ENCODE measurements at regions not wholly inside any gene's neighbourhood (a gene's known extent, or its start where the extent isn't known, plus 50 kb on each side); places are given as distances from the start of the nearest gene placed in this dataset.

DNA sequence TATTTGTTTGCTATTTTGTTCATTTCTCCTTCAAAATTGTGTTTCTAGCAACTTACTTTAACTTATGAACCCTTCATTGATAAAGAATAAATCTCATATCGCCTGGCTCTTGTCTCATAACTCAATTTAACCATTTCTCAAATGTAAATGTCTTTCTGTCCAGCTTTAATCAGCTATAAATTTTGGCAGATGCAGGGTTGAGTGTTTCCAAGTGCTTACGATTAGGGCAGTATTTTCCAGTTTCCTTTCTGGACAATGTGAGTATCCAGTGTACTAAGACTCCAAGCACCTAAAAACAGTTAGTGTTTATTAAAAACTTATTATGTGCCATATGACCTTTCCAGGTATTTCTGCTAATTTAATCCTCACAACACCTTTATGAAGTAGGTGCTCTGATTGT lies 218.6 kb upstream of the GK2 start:
- Histone ChIP-seq H3K4me3 (ENCODE audit: low read depth, low read length) (no peak overlapping the region), H3K4me1 (peaks cover 9% of the 10 kb centered on the region), H3K36me3 (no peaks in the 10 kb centered on the region), H3K27me3 (no peaks in the 10 kb centered on the region), H3K9me3 (no peaks in the 10 kb centered on the region)
- no peak for DNase-seq
- TF ChIP-seq, protein P1, sequence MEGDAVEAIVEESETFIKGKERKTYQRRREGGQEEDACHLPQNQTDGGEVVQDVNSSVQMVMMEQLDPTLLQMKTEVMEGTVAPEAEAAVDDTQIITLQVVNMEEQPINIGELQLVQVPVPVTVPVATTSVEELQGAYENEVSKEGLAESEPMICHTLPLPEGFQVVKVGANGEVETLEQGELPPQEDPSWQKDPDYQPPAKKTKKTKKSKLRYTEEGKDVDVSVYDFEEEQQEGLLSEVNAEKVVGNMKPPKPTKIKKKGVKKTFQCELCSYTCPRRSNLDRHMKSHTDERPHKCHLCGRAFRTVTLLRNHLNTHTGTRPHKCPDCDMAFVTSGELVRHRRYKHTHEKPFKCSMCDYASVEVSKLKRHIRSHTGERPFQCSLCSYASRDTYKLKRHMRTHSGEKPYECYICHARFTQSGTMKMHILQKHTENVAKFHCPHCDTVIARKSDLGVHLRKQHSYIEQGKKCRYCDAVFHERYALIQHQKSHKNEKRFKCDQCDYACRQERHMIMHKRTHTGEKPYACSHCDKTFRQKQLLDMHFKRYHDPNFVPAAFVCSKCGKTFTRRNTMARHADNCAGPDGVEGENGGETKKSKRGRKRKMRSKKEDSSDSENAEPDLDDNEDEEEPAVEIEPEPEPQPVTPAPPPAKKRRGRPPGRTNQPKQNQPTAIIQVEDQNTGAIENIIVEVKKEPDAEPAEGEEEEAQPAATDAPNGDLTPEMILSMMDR (IDR thresholded peaks at IDR 0.05; ENCODE audit: low read depth, low read length): no peak

GRCh38 chr4:79626101-79626500 lies 218.1 kb upstream of the GK2 start:
- TF ChIP-seq, protein P1 (IDR thresholded peaks at IDR 0.05; ENCODE audit: low read depth, low read length): no peak
- Histone ChIP-seq H3K4me3 (ENCODE audit: low read depth, low read length) (no peak overlapping the region), H3K9me3 (no peaks in the 10 kb centered on the region)

DNA sequence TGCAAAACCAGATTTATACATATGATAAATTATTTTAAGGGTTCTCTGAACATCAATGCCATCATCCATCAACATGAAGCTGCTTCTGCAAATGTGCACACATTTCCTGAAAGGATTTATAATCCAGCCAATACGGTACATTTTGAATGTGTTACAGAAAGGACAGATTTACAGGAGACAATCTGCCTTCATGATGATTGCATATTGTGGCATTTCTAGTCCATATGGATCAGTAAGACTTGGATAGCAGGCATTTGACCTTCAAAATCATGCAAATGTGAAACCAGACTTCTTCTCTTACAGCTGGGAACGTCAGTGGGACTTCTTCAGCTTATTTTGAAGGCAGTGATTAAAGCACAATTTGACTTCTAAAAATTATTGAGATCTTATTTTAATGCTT lies 217.3 kb upstream of the GK2 start:
- no peak for DNase-seq
- Histone ChIP-seq H3K27me3 (no peaks in the 10 kb centered on the region), H3K9me3 (no peaks in the 10 kb centered on the region), H3K36me3 (no peaks in the 10 kb centered on the region), H3K4me3 (ENCODE audit: low read depth, low read length) (no peak overlapping the region), H3K4me1 (peaks cover 9% of the 10 kb centered on the region)
- TF ChIP-seq, protein P1 (IDR thresholded peaks at IDR 0.05; ENCODE audit: low read depth, low read length): no peak

More at GRCh38 chr4:79626101-79626500, 218.1 kb upstream of the GK2 start:
- no peaks in the 10 kb centered on the region for H3K27me3 ChIP-seq
- no peaks in the 10 kb centered on the region for H3K36me3 ChIP-seq
- no peak for DNase-seq
- peaks cover 9% of the 10 kb centered on the region for H3K4me1 ChIP-seq

DNA sequence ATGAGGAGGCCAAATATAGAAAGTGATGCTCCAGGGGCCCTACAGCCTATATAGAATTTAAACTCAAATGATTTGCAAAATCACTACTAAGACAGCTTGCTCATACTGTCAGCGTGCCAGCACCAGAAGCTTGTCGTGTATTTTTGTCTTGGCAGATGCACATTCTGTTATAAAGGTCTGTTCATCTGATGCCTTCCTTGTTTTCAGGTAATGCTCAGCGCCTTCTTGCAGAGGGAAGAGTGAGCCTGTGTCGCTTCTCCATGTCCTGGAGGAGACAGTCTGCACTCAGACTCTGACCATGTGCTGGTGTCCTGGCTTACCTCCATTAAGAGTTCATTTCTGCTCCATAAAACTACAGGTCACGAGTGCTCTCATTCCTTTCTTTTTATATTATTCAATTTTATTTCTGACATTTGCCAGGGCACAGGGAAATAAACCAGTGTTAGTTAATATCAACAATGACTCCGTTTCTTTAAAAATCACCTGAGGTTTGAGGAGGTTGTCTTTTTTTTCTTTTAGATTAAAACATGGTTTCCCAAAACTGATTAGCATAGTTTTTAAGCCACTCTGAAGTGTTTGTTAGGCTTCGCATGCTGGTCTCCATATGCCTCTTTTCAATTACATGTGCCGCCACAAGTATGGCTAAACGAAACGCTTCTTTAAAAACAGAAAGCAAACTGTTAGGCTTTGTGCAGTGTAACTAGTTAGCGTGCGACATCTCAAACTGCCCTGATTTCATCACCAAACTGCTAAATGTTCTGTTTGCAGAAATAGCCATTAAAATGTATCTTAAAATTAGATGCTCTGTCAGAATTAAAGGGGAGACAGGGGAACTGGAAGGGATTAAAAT lies 215.2 kb upstream of the GK2 start:
- H3K27me3 ChIP-seq: no peaks in the 10 kb centered on the region
- TF ChIP-seq, protein P1 (IDR thresholded peaks at IDR 0.05; ENCODE audit: low read depth, low read length): no peak
- H3K36me3 ChIP-seq: no peaks in the 10 kb centered on the region
- peak; percentile 10 for DNase-seq
- no peak overlapping the region for H3K4me3 ChIP-seq (ENCODE audit: low read depth, low read length)
- H3K4me1 ChIP-seq: peaks cover 9% of the 10 kb centered on the region
- H3K9me3 ChIP-seq: no peaks in the 10 kb centered on the region

- no peaks in the 10 kb centered on the region for H3K27me3 ChIP-seq
- H3K4me3 ChIP-seq (ENCODE audit: low read depth, low read length): no peak overlapping the region
- DNase-seq: no peak
- peaks cover 9% of the 10 kb centered on the region for H3K4me1 ChIP-seq
- H3K9me3 ChIP-seq: no peaks in the 10 kb centered on the region
- no peaks in the 10 kb centered on the region for H3K36me3 ChIP-seq
- TF ChIP-seq, protein P1 (IDR thresholded peaks at IDR 0.05; ENCODE audit: low read depth, low read length): no peak
Measured at GRCh38 chr4:79621061-79621460, 213.0 kb upstream of the GK2 start.

GRCh38 chr4:79620617-79621016 lies 212.6 kb upstream of the GK2 start:
- H3K27me3 ChIP-seq: no peaks in the 10 kb centered on the region
- H3K4me3 ChIP-seq (ENCODE audit: low read depth, low read length): no peak overlapping the region
- peaks cover 9% of the 10 kb centered on the region for H3K4me1 ChIP-seq
- no peaks in the 10 kb centered on the region for H3K36me3 ChIP-seq
- no peaks in the 10 kb centered on the region for H3K9me3 ChIP-seq
- DNase-seq: no peak
- TF ChIP-seq, protein P1 (IDR thresholded peaks at IDR 0.05; ENCODE audit: low read depth, low read length): no peak
